ENCODE measurements at regions not wholly inside any gene's neighbourhood (a gene's known extent, or its start where the extent isn't known, plus 50 kb on each side); places are given as distances from the start of the nearest gene placed in this dataset.

- no peak for DNase-seq (ENCODE audit: low read depth)
Measured at GRCh38 chr16:86090461-86091170, 191.7 kb downstream of the IRF8 start.

- DNase-seq (ENCODE audit: low read depth) = no peak
Measured at GRCh38 chr16:86091976-86092375, 193.0 kb downstream of the IRF8 start.

GRCh38 chr16:86092586-86093480 lies 193.9 kb downstream of the IRF8 start:
- no peak for DNase-seq (ENCODE audit: low read depth)

GRCh38 chr16:86093801-86094750 lies 195.1 kb downstream of the IRF8 start:
- no peak for DNase-seq (ENCODE audit: low read depth)

- no peak for DNase-seq (ENCODE audit: low read depth)
Measured at GRCh38 chr16:86095131-86095752, 196.3 kb downstream of the IRF8 start.

- DNase-seq (ENCODE audit: low read depth) = no peak
Measured at GRCh38 chr16:86095906-86096485, 197.0 kb downstream of the IRF8 start.

GRCh38 chr16:86096850-86097249 lies 197.9 kb downstream of the IRF8 start:
- no peak for DNase-seq (ENCODE audit: low read depth)

- DNase-seq (ENCODE audit: low read depth) = no peak
Measured at GRCh38 chr16:86099326-86099725, 200.4 kb downstream of the IRF8 start.

- DNase-seq (ENCODE audit: low read depth) = no peak
Measured at GRCh38 chr16:86100205-86101136, 201.5 kb downstream of the IRF8 start.

- DNase-seq (ENCODE audit: low read depth) = no peak
Measured at GRCh38 chr16:86101137-86101896, 202.4 kb downstream of the IRF8 start.

GRCh38 chr16:86101897-86102157 lies 202.9 kb downstream of the IRF8 start:
- no peak for DNase-seq (ENCODE audit: low read depth)

GRCh38 chr16:86103320-86103719 lies 204.4 kb downstream of the IRF8 start:
- DNase-seq (ENCODE audit: low read depth) = no peak

GRCh38 chr16:86104537-86105048 lies 205.6 kb downstream of the IRF8 start:
- no peak for DNase-seq (ENCODE audit: low read depth)

- peak; percentile 10 for DNase-seq (ENCODE audit: low read depth)
Measured at GRCh38 chr16:86107215-86107825, 208.4 kb downstream of the IRF8 start.

GRCh38 chr16:86108062-86108461 lies 209.1 kb downstream of the IRF8 start:
- no peak for DNase-seq (ENCODE audit: low read depth)

- no peak for DNase-seq (ENCODE audit: low read depth)
Measured at GRCh38 chr16:86110134-86110533, 211.2 kb downstream of the IRF8 start.

GRCh38 chr16:86110726-86111125 lies 211.8 kb downstream of the IRF8 start:
- no peak for DNase-seq (ENCODE audit: low read depth)

- no peak for DNase-seq (ENCODE audit: low read depth)
Measured at GRCh38 chr16:86112178-86112577, 213.2 kb downstream of the IRF8 start.

- DNase-seq (ENCODE audit: low read depth) = no peak
Measured at GRCh38 chr16:86117235-86117634, 218.3 kb downstream of the IRF8 start.

All from amniotic epithelial cell (primary cell).